Astrocyte of the cerebellum (primary cell): ENCODE measurements at regions not wholly inside any gene's neighbourhood (a gene's known extent, or its start where the extent isn't known, plus 50 kb on each side); places are given as distances from the start of the nearest gene placed in this dataset.

Experiments
- DNase-seq: peaks from one replicate; pipeline ENCODE4 v3.0.0-alpha.2; 2011; ENCODE audit warnings: low read depth
- H3K4me3 ChIP-seq: 2 replicates; pipeline ENCODE4 v1.5.1; 2011; ENCODE audit warnings: mild to moderate bottlenecking, low read depth, low read length, moderate library complexity
- in situ Hi-C: cut with HindIII; loops from 2 replicates; pipeline ENCODE4 v1.10.0; 2017; ENCODE audit warnings: low sequenced_read_pairs
- TF ChIP-seq, protein P1 (sequence below): IDR thresholded peaks from 2 replicates; pipeline ENCODE4 v1.5.1; 2012; ENCODE audit warnings: low read length, low read depth, moderate library complexity, mild to moderate bottlenecking; ENCODE audit errors: missing control alignments

DNA sequence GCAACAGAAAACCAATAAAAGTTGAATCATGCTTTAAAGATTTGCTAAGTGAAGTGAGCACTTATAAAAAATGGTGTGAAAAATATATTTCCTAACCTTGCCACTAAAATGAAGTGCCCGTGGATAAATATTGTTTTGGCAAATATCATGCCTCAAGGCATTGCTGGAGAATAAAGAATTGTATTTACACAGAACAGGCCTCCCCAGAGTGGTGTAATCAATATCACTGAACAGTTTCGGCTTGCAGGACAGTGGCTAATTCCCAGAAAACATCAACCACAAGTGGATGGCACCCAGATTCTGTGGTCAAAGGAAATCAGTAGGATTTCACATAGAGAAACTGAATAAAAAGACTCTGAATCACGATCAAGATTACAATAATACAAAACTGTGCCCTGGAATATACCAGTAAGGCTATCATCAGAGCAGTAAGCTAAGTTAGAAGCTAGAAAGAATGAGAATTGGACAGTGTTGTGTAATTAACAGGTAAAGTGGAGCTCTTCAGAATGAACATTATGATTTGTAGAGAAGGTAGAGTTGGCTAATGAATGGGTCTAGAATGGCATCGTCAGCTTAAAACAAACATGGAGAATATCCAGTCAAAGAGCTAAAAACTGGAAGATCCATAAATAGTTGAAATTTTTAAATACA lies 1026.9 kb upstream of the ADGRB3 start:
- DNase-seq, result no peak
- TF ChIP-seq, protein P1, sequence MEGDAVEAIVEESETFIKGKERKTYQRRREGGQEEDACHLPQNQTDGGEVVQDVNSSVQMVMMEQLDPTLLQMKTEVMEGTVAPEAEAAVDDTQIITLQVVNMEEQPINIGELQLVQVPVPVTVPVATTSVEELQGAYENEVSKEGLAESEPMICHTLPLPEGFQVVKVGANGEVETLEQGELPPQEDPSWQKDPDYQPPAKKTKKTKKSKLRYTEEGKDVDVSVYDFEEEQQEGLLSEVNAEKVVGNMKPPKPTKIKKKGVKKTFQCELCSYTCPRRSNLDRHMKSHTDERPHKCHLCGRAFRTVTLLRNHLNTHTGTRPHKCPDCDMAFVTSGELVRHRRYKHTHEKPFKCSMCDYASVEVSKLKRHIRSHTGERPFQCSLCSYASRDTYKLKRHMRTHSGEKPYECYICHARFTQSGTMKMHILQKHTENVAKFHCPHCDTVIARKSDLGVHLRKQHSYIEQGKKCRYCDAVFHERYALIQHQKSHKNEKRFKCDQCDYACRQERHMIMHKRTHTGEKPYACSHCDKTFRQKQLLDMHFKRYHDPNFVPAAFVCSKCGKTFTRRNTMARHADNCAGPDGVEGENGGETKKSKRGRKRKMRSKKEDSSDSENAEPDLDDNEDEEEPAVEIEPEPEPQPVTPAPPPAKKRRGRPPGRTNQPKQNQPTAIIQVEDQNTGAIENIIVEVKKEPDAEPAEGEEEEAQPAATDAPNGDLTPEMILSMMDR, result no peak
- in situ Hi-C loops, result no loop called here
- no peak overlapping the region for H3K4me3 ChIP-seq

DNA sequence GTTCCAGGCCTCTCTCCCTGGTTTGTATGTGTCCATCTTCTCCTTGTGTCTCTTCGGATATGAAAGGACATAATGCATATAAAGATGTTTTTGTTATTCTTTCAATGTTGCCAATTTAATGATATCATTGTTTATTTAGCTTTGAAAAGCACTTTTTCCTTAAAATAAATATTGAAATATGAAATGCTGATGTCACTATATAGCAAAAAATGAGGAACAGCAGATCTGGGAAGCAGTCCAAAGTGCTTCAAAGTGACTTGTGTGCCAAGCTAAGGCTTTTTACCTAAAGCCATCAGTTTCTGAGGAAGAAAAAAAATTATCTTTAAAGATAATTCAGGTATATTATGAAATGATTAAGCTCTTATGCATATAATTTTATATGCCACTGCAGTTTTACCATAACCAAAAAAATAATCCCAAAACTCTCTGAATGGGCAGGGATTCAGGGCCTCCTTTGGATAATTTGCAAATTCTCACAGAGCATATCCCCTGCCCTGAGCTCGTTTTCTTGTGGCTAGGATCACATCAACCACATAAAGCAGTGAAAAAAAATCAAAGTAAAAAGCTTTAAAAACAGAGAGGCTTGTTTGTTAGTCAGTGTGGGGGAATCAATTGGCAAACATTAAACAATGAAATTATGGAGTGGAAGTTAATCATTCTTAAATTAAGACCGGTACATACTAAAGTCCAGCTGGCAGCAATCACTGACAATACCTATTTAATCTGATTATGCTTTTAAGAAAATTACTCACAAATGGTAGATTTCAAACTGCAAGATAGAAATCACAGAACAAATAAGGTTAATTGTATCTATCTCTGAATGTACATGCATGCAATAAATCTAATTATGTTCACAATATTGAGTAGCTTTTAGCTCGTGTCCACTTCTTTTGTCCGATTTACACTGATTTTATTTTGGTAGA lies 1027.9 kb upstream of the ADGRB3 start:
- DNase-seq, result peak; percentile 40
- in situ Hi-C loops, result no loop called here
- TF ChIP-seq, protein P1, result no peak
- no peak overlapping the region for H3K4me3 ChIP-seq

DNA sequence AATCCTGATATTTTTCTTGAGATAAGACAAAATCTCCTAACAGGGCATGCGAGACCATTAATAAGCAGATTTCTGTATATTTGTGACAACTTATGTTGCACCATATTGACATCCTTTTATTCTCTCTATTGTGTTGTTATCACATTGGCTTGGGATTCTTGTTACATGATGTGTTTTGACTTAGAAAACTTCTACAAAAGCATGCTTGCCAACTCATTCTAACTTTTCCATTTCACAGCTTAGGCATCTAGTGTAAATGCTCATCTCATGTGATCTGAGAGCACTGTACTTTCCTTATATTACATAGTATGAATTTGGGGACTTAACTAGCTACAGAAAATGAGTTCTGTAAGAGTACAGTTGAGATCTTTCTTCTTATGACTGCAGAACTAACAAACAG lies 1040.7 kb upstream of the ADGRB3 start:
- H3K4me3 ChIP-seq, result no peak overlapping the region
- DNase-seq, result no peak
- in situ Hi-C loops, result no loop called here
- TF ChIP-seq, protein P1, result no peak

DNA sequence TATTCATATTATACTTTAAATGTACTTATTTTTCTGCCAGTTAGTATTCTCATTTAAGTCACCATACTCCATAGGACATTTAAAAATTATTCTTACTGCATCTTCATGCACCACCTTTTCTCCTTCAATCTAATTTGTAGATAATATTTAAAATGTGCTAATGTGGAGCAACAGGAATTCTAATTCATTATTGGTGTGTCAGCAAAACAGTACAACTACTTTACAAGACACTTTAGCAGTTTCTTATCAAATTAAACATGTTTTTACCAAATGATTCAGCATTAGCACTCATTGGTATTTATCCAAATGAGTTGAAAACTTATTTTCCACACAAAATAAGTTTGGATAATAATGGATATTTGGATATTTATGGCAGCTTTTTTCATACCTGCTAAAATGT lies 1041.8 kb upstream of the ADGRB3 start:
- no peak for DNase-seq
- TF ChIP-seq, protein P1, result no peak
- in situ Hi-C loops, result no loop called here
- no peak overlapping the region for H3K4me3 ChIP-seq

DNA sequence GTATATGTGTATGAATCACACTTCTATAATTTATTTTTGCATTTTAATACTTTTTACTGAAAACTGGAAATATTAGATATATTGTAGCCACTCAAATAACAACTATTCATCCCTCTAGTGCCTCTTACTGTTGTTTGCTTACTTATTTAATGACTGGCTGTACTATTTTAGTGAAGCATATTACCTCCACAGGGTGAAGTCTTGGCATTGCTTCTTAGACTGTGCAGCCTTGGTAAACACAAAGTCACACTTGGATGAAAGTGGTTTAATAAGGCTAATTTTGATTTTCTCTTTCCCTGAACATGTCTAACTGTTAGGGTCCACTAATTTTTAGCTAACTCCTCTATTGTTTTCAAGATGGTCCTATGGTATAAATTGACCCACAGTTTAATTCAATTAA lies 1043.2 kb upstream of the ADGRB3 start:
- DNase-seq, result no peak
- in situ Hi-C loops, result no loop called here
- H3K4me3 ChIP-seq, result no peak overlapping the region
- TF ChIP-seq, protein P1, result no peak

DNA sequence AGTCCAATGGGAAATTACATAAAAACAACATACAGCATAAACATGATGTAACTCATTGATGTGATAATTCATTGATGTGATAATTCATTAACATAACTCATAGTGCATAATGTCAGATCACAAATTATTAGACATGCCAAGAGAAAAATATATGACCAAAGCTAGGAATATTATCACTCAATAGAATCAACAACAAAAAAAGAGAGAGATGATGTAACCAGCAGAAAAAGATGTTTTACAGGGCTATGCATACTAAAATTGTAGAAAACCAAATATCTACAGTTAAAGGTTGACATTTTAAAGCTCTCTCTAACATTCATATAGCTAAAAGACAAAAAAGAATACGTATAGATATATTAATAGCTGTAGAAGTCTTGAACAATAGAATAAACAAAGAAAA lies 1067.2 kb upstream of the ADGRB3 start:
- DNase-seq, result no peak
- no peak overlapping the region for H3K4me3 ChIP-seq
- in situ Hi-C loops, result no loop called here
- TF ChIP-seq, protein P1, result no peak
